IMR-90 (cell line): ENCODE measurements at regions not wholly inside any gene's neighbourhood (a gene's known extent, or its start where the extent isn't known, plus 50 kb on each side); places are given as distances from the start of the nearest gene placed in this dataset.
A peak's percentile ranks its signal among the peaks of the same experiment; 100 is the strongest.

Source experiments
- ATAC-seq: fragments of 200-7000 bp; cut with Tn5 transposase; 2 replicates; pipeline ENCODE4 v1.9.1; 2020; ENCODE audit warnings: low read depth, mild to moderate bottlenecking, moderate library complexity
- BruUV-seq: library from RNA; stranded (reverse); fragments of 400-500 nt; replicated peaks from 2 replicates; lab custom pipeline; 2021; lab: Mats Ljungman, UMichigan
- CTCF ChIA-PET: fragments of 300-600 bp; formaldehyde crosslinking; extraction: SDS; loops from one replicate; lab custom pipeline; 2021; ENCODE audit warnings: antibody characterized with exemption; lab: Yijun Ruan, JAX
- POLR2A ChIA-PET: fragments of 300-600 bp; sonication (Branson Sonifier 250); formaldehyde crosslinking; loops from one replicate; lab custom pipeline; 2022; ENCODE audit warnings: antibody characterized with exemption; ENCODE audit not compliant: unreplicated experiment; lab: Charles Lee
- DNase-seq: peaks from one replicate; pipeline ENCODE4 v3.0.0; 2013
- H2AFZ ChIP-seq: replicated peaks from 2 replicates; pipeline ENCODE3; 2013; ENCODE audit warnings: low read length, mild to moderate bottlenecking; ENCODE audit not compliant: poor library complexity
- H2AK5ac ChIP-seq: 2 replicates; pipeline ENCODE4 v1.6.1; 2013; ENCODE audit warnings: low read depth, low read length, inconsistent platforms
- H2AK9ac ChIP-seq: replicated peaks from 2 replicates; pipeline ENCODE3; 2013; ENCODE audit warnings: mild to moderate bottlenecking, low read depth, low read length, moderate library complexity; ENCODE audit not compliant: poor library complexity
- H2BK120ac ChIP-seq: 2 replicates; pipeline ENCODE4 v1.6.1; 2013; ENCODE audit warnings: low read depth, low read length, inconsistent platforms
- H2BK15ac ChIP-seq: 3 replicates; pipeline ENCODE4 v1.6.1; 2013; ENCODE audit warnings: low read depth, low read length, inconsistent platforms
- H2BK20ac ChIP-seq: 2 replicates; pipeline ENCODE4 v1.6.1; 2013; ENCODE audit warnings: low read depth, mild to moderate bottlenecking, inconsistent platforms, low read length, moderate library complexity
- H2BK5ac ChIP-seq: 2 replicates; pipeline ENCODE4 v1.6.1; 2013; ENCODE audit warnings: mild to moderate bottlenecking, low read depth, low read length, inconsistent platforms; ENCODE audit not compliant: poor library complexity, severe bottlenecking
- H3K14ac ChIP-seq: replicated peaks from 2 replicates; pipeline ENCODE4 v1.6.1; 2013; ENCODE audit warnings: low read depth, low read length, inconsistent platforms
- H3K18ac ChIP-seq: 2 replicates; pipeline ENCODE4 v1.6.1; 2013; ENCODE audit warnings: low read depth, low read length, control low read depth
- H3K23ac ChIP-seq: 2 replicates; pipeline ENCODE4 v1.6.1; 2013; ENCODE audit warnings: low read depth, low read length, inconsistent platforms
- H3K27ac ChIP-seq: 2 replicates; pipeline ENCODE4 v1.5.1; 2013; ENCODE audit warnings: mild to moderate bottlenecking, control low read depth, low read length; ENCODE audit not compliant: insufficient read depth
- H3K27me3 ChIP-seq: 2 replicates; pipeline ENCODE4 v1.6.1; 2013; ENCODE audit warnings: low read length; ENCODE audit not compliant: control insufficient read depth, insufficient read depth
- H3K36me3 ChIP-seq: 2 replicates; pipeline ENCODE4 v1.6.1; 2013; ENCODE audit warnings: low read length, mixed read lengths; ENCODE audit not compliant: control insufficient read depth, insufficient read depth
- H3K4ac ChIP-seq: 2 replicates; pipeline ENCODE4 v1.6.1; 2013; ENCODE audit warnings: low read depth, low read length, inconsistent platforms
- H3K4me1 ChIP-seq: 2 replicates; pipeline ENCODE4 v1.6.1; 2013; ENCODE audit warnings: low read length, mixed read lengths; ENCODE audit not compliant: control insufficient read depth, insufficient read depth
- H3K4me2 ChIP-seq: 2 replicates; pipeline ENCODE4 v1.6.1; 2013; ENCODE audit warnings: low read depth, mild to moderate bottlenecking, control low read depth, low read length, moderate library complexity
- H3K4me3 ChIP-seq: 2 replicates; pipeline ENCODE4 v1.5.1; 2013; ENCODE audit warnings: low read depth, mild to moderate bottlenecking, control low read depth, low read length, moderate library complexity; ENCODE audit not compliant: insufficient read depth
- H3K56ac ChIP-seq: 2 replicates; pipeline ENCODE4 v1.6.1; 2013; ENCODE audit warnings: low read length, inconsistent platforms; ENCODE audit not compliant: insufficient read depth; ENCODE audit errors: extremely low read depth
- H3K79me1 ChIP-seq, 2 experiments: 2 replicates each; pipeline ENCODE4 v1.6.1; 2013; ENCODE audit warnings: low read length in 2 of 2, inconsistent platforms in 1 of 2, low read depth in 1 of 2
- H3K9ac ChIP-seq: 2 replicates; pipeline ENCODE4 v1.6.1; 2013; ENCODE audit warnings: low read depth, low read length, control low read depth
- H3K9me1 ChIP-seq: 2 replicates; pipeline ENCODE4 v1.6.1; 2013; ENCODE audit warnings: low read length, inconsistent platforms; ENCODE audit not compliant: insufficient read depth
- H3K9me3 ChIP-seq: 2 replicates; pipeline ENCODE4 v1.6.1; 2013; ENCODE audit warnings: low read length; ENCODE audit not compliant: control insufficient read depth, insufficient read depth
- H4K20me1 ChIP-seq: 2 replicates; pipeline ENCODE4 v1.6.1; 2013; ENCODE audit warnings: low read length, inconsistent platforms; ENCODE audit not compliant: insufficient read depth
- H4K5ac ChIP-seq: 2 replicates; pipeline ENCODE4 v1.6.1; 2013; ENCODE audit warnings: mild to moderate bottlenecking, low read depth, low read length, control low read depth
- H4K8ac ChIP-seq, 2 experiments: 2 replicates each; pipeline ENCODE4 v1.6.1; 2013; ENCODE audit warnings: low read depth in 2 of 2, low read length in 2 of 2, control low read depth in 1 of 2, inconsistent platforms in 1 of 2
- H4K91ac ChIP-seq: 2 replicates; pipeline ENCODE4 v1.6.1; 2013; ENCODE audit warnings: low read depth, low read length, inconsistent platforms; ENCODE audit not compliant: insufficient read depth
- CEBPB ChIP-seq: IDR thresholded peaks from 2 replicates; pipeline ENCODE4 v1.6.1; 2012; ENCODE audit warnings: low read depth, low read length, improper control_type of control experiment
- CHD1 ChIP-seq: IDR thresholded peaks from 2 replicates; pipeline ENCODE4 v1.6.1; 2012; ENCODE audit warnings: low read depth, low read length, improper control_type of control experiment
- FOS ChIP-seq: fragments of 150-350 bp; IDR thresholded peaks from 2 replicates; pipeline ENCODE4 v1.6.1; 2016; ENCODE audit warnings: low read depth, low read length
- MAFK ChIP-seq: IDR thresholded peaks from 2 replicates; pipeline ENCODE4 v1.6.1; 2012; ENCODE audit warnings: low read depth, low read length, improper control_type of control experiment
- MAZ ChIP-seq: IDR thresholded peaks from 2 replicates; pipeline ENCODE4 v1.6.1; 2012; ENCODE audit warnings: low read depth, mild to moderate bottlenecking, low read length, improper control_type of control experiment, moderate library complexity, borderline replicate concordance
- MXI1 ChIP-seq: IDR thresholded peaks from 2 replicates; pipeline ENCODE4 v1.6.1; 2012; ENCODE audit warnings: low read depth, mild to moderate bottlenecking, low read length, moderate library complexity, borderline replicate concordance
- NFE2L2 ChIP-seq: fragments of 150-350 bp; IDR thresholded peaks from 2 replicates; pipeline ENCODE4 v1.6.1; 2016; ENCODE audit warnings: low read depth, mild to moderate bottlenecking, low read length
- POLR2A ChIP-seq: IDR thresholded peaks from 2 replicates; pipeline ENCODE4 v1.6.1; 2012; ENCODE audit warnings: mild to moderate bottlenecking, low read depth, low read length
- RAD21 ChIP-seq: IDR thresholded peaks from 2 replicates; pipeline ENCODE4 v1.6.1; 2012; ENCODE audit warnings: low read length, improper control_type of control experiment
- RFX5 ChIP-seq: IDR thresholded peaks from 2 replicates; pipeline ENCODE4 v1.8.0; 2012; ENCODE audit warnings: low read depth, mild to moderate bottlenecking, low read length, moderate library complexity
- SMC3 ChIP-seq: fragments of 150-350 bp; IDR thresholded peaks from 2 replicates; pipeline ENCODE4 v1.6.1; 2016; ENCODE audit warnings: low read depth, mild to moderate bottlenecking, antibody characterized with exemption, low read length, moderate library complexity
- WGBS, 2 experiments: methylation state at CpG; one replicate each; pipeline versions ENCODE4 v1.1.5 to v1.1.7; 2013; ENCODE audit warnings: missing lambda C conversion rate in 2 of 2; ENCODE audit not compliant: insufficient read length in 1 of 2; ENCODE audit errors: extremely low coverage in 2 of 2; 5-methylcytosine and 5-hydroxymethylcytosine counted together
- dilution Hi-C: fragments of 300-500 bp; cut with HindIII; formaldehyde crosslinking; loops from one replicate; pipeline ENCODE4 v1.14.3; 2018; ENCODE audit warnings: low sequenced_read_pairs; ENCODE audit not compliant: unreplicated experiment
- in situ Hi-C: fragments of 300-500 bp; cut with MboI; formaldehyde crosslinking; loops from 3 replicates; pipeline ENCODE4 v1.14.3; 2019; ENCODE audit warnings: low sequenced_read_pairs, inconsistent platforms, mixed read lengths
- intact Hi-C: fragments of 100-400 bp; cut with micrococcal nuclease; formaldehyde crosslinking; loops from 2 replicates; pipeline ENCODE4 v1.10.0; 2022
- TF ChIP-seq, protein P1 (sequence below): conservative IDR thresholded peaks from 2 replicates; pipeline ENCODE4 v1.5.1; 2012; ENCODE audit warnings: mild to moderate bottlenecking, low read depth, low read length, improper control_type of control experiment

DNA sequence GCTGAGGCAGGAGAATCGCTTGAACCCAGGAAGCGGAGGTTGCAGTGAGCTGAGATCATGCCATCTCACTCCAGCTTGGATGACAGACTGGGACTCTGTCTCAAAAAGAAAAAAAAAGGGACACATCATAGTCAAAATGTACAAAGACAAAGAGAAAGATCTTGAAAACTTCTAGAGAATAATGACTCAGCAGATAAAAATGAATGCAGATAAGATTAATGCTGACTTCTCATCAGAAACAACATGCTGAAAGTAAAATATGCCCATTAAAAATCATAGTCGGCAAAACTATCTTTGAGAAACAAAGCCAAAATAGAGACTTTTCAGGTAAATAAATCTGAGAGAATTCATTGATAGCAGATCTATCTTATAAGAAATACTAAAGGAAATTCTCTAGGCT lies 271.1 kb upstream of the GPR149 start:
- H3K4me1 ChIP-seq, result no peaks in the 10 kb centered on the region
- no peak for DNase-seq
- CTCF ChIA-PET, result no interaction called here

More for the DNA sequence above, 271.1 kb upstream of the GPR149 start:
- no peak overlapping the region for H2BK120ac ChIP-seq
- dilution Hi-C loops (no loop called here), in situ Hi-C loops (no loop called here), intact Hi-C loops (no loop called here)
- POLR2A ChIA-PET, result no interaction called here
- no peaks in the 10 kb centered on the region for H3K9me3 ChIP-seq
- no peak overlapping the region for H2AK9ac ChIP-seq
- H3K56ac ChIP-seq, result no peak overlapping the region
- H2BK20ac ChIP-seq, result no peak overlapping the region
- no peaks in the 10 kb centered on the region for H3K27me3 ChIP-seq
- H3K27ac ChIP-seq, result no peak overlapping the region
- ATAC-seq, result no peak
- no peak overlapping the region for H3K23ac ChIP-seq
- no peak overlapping the region for H3K4me2 ChIP-seq
- TF ChIP-seq MXI1 (no peak), CHD1 (no peak), CEBPB (no peak), NFE2L2 (peak; percentile 72), MAFK (peak; percentile 68), RFX5 (no peak), RAD21 (no peak), POLR2A (no peak), FOS (no peak), SMC3 (no peak), MAZ (no peak)
- TF ChIP-seq, protein P1, sequence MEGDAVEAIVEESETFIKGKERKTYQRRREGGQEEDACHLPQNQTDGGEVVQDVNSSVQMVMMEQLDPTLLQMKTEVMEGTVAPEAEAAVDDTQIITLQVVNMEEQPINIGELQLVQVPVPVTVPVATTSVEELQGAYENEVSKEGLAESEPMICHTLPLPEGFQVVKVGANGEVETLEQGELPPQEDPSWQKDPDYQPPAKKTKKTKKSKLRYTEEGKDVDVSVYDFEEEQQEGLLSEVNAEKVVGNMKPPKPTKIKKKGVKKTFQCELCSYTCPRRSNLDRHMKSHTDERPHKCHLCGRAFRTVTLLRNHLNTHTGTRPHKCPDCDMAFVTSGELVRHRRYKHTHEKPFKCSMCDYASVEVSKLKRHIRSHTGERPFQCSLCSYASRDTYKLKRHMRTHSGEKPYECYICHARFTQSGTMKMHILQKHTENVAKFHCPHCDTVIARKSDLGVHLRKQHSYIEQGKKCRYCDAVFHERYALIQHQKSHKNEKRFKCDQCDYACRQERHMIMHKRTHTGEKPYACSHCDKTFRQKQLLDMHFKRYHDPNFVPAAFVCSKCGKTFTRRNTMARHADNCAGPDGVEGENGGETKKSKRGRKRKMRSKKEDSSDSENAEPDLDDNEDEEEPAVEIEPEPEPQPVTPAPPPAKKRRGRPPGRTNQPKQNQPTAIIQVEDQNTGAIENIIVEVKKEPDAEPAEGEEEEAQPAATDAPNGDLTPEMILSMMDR, result no peak
- no TSS peak for BruUV-seq
- no peaks in the 10 kb centered on the region for H4K20me1 ChIP-seq
- no peak overlapping the region for H2AK5ac ChIP-seq
- H4K91ac ChIP-seq, result no peak overlapping the region
- H4K5ac ChIP-seq, result no peak overlapping the region
- H3K18ac ChIP-seq, result no peak overlapping the region
- no peak overlapping the region for H2BK5ac ChIP-seq
- no peak overlapping the region for H4K8ac ChIP-seq
- no peak overlapping the region for H3K4me3 ChIP-seq
- no peaks in the 10 kb centered on the region for H3K79me1 ChIP-seq
- no peak overlapping the region for H2AFZ ChIP-seq
- no peak overlapping the region for H3K4ac ChIP-seq
- H2BK15ac ChIP-seq, result no peak overlapping the region
- no CpG with 5 or more reads among the region's 3 CpGs for WGBS, 2 experiments
- no peaks in the 10 kb centered on the region for H3K9me1 ChIP-seq
- no peak overlapping the region for H3K14ac ChIP-seq
- H3K9ac ChIP-seq, result no peak overlapping the region
- H3K36me3 ChIP-seq, result no peaks in the 10 kb centered on the region
